ENCODE measurements at regions not wholly inside any gene's neighbourhood (a gene's known extent, or its start where the extent isn't known, plus 50 kb on each side); places are given as distances from the start of the nearest gene placed in this dataset.

DNA sequence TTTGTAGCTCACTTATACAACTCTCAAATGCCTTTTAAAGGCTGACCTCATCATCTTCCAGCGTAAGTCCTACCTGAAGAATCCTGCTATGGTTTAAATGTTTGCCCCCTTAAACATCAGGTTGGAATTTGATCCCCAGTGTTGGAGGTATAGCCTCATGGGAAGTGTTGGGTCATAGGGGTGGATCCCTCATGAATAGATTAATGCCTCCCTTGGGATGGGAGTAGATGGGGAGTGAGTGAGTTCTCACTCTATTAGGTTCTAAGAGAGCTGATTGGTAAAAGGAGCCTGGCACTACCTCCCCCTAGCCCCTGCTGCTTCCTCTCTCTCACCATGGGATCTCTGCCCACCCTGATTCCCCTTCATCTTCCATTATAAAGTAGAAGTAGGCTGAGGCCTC is 285.6 kb downstream of the FZD1 start:
- no peak for DNase-seq (ENCODE audit: extremely low read depth, insufficient read length)
- H3K36me3 ChIP-seq (ENCODE audit: control insufficient read depth, insufficient read depth, low read length), result no peaks in the 10 kb centered on the region
- no peak overlapping the region for H3K4me3 ChIP-seq (replicated peaks; ENCODE audit: low read depth, low read length)
- no peaks in the 10 kb centered on the region for H3K27me3 ChIP-seq (replicated peaks; ENCODE audit: control insufficient read depth, insufficient read depth, low read length)
- TF ChIP-seq, protein P1, sequence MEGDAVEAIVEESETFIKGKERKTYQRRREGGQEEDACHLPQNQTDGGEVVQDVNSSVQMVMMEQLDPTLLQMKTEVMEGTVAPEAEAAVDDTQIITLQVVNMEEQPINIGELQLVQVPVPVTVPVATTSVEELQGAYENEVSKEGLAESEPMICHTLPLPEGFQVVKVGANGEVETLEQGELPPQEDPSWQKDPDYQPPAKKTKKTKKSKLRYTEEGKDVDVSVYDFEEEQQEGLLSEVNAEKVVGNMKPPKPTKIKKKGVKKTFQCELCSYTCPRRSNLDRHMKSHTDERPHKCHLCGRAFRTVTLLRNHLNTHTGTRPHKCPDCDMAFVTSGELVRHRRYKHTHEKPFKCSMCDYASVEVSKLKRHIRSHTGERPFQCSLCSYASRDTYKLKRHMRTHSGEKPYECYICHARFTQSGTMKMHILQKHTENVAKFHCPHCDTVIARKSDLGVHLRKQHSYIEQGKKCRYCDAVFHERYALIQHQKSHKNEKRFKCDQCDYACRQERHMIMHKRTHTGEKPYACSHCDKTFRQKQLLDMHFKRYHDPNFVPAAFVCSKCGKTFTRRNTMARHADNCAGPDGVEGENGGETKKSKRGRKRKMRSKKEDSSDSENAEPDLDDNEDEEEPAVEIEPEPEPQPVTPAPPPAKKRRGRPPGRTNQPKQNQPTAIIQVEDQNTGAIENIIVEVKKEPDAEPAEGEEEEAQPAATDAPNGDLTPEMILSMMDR (IDR thresholded peaks at IDR 0.05; ENCODE audit: insufficient read depth, low read length, poor library complexity, severe bottlenecking), result no peak

DNA sequence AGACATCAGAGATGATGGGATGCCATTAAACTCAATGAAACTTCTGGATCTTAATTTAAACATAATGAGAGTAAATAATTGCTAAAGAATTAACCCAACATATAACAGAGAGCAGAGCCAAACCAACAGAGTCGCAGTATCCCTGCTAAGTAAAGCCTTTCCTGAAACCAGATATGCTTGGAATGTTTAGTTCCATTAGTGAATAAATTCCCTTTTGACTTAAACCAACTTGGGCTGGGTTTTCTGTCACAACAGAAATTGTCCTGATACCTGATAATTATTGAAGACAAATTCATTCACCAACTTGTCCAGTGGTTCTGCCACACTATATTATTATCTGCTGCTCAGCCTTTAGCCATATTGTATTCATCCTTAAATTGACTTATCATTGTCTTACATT is 286.7 kb downstream of the FZD1 start:
- no peak for DNase-seq (ENCODE audit: extremely low read depth, insufficient read length)
- Histone ChIP-seq H3K4me3 (replicated peaks; ENCODE audit: low read depth, low read length) (no peak overlapping the region), H3K36me3 (ENCODE audit: control insufficient read depth, insufficient read depth, low read length) (no peaks in the 10 kb centered on the region), H3K27me3 (replicated peaks; ENCODE audit: control insufficient read depth, insufficient read depth, low read length) (no peaks in the 10 kb centered on the region)
- TF ChIP-seq, protein P1 (IDR thresholded peaks at IDR 0.05; ENCODE audit: insufficient read depth, low read length, poor library complexity, severe bottlenecking), result no peak

DNA sequence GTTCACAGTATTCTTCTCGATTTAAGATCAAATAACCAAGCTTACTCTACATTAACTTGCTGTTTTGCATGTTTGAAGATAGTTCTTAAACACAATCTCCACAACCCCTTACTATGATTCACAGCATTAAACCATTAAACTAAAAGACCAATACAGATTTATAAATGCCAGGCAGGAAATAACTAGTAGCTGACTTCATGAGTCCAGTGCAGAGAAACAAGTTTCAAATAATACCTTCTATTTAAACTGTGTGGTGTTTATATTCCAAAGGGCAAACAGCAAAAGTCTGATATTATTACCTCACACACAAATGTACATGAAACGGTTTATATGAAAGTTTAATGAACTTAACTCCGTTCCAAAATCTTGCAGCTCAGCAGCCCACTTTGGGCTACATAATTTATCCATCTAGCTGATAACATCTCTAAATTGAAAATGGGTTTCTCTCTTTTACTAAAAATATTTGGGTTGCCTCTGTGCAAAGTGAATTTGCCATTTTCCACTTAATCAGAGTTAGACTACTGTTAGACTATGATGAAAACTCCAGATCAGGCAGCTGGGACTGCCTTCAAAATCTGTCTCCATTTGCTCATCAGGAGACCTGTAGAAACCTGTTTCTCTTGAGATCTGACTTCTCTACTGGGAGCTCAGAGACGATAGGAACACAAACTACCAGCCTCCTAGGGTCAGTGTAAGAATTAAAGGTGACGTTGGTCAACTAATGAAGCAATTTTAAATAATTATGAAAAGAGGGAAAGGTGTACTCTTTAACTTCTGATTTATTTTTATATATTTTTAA is 287.3 kb downstream of the FZD1 start:
- DNase-seq (ENCODE audit: extremely low read depth, insufficient read length), result no peak
- Histone ChIP-seq H3K36me3 (ENCODE audit: control insufficient read depth, insufficient read depth, low read length) (no peaks in the 10 kb centered on the region), H3K27me3 (replicated peaks; ENCODE audit: control insufficient read depth, insufficient read depth, low read length) (no peaks in the 10 kb centered on the region), H3K4me3 (replicated peaks; ENCODE audit: low read depth, low read length) (no peak overlapping the region)
- TF ChIP-seq, protein P1 (IDR thresholded peaks at IDR 0.05; ENCODE audit: insufficient read depth, low read length, poor library complexity, severe bottlenecking), result no peak

DNA sequence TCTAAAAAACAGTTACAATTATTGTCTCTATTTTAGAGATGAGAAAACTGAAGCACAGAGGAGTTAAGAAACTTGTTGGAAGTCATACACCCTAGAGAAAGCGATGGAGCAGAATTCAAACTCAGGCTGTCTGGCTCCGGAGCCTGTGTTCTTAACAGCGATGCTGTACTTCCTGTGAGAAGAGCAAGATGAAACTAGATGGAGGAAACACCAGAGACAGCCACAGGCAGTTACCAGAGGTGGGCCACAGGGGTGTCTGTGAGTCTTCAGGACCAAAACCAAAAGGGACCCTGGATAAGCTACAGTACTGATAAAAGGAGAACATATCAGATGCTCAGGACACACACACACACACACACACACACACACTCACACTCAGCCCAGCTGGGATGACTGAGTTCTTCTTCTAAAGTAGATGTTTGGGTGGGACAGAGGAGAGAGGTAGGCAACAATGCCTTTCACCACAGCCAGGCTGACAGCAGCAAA is 289.2 kb downstream of the FZD1 start:
- no peak for DNase-seq (ENCODE audit: extremely low read depth, insufficient read length)
- TF ChIP-seq, protein P1 (IDR thresholded peaks at IDR 0.05; ENCODE audit: insufficient read depth, low read length, poor library complexity, severe bottlenecking), result no peak
- Histone ChIP-seq H3K27me3 (replicated peaks; ENCODE audit: control insufficient read depth, insufficient read depth, low read length) (no peaks in the 10 kb centered on the region), H3K4me3 (replicated peaks; ENCODE audit: low read depth, low read length) (no peak overlapping the region), H3K36me3 (ENCODE audit: control insufficient read depth, insufficient read depth, low read length) (no peaks in the 10 kb centered on the region)

- TF ChIP-seq, protein P1 (IDR thresholded peaks at IDR 0.05; ENCODE audit: insufficient read depth, low read length, poor library complexity, severe bottlenecking), result no peak
- Histone ChIP-seq H3K36me3 (ENCODE audit: control insufficient read depth, insufficient read depth, low read length) (no peaks in the 10 kb centered on the region), H3K27me3 (replicated peaks; ENCODE audit: control insufficient read depth, insufficient read depth, low read length) (no peaks in the 10 kb centered on the region), H3K4me3 (replicated peaks; ENCODE audit: low read depth, low read length) (no peak overlapping the region)
- no peak for DNase-seq (ENCODE audit: extremely low read depth, insufficient read length)
These were observed 290.6 kb downstream of the FZD1 start for GRCh38 chr7:91554883-91555282.
